GM19468 (cell line): ENCODE measurements at regions not wholly inside any gene's neighbourhood (a gene's known extent, or its start where the extent isn't known, plus 50 kb on each side); places are given as distances from the start of the nearest gene placed in this dataset.
"Not testable (repeated sequence)": the region's sequence is repeated elsewhere in the genome, so short reads cannot be mapped to it uniquely, and the experiment has no call there.

Source experiments
- ATAC-seq: cut with Tn5 transposase; IDR thresholded peaks from one replicate; pipeline ENCODE4 v1.9.1; 2021; ENCODE audit warnings: mild to moderate bottlenecking, moderate library complexity, moderate number of reproducible peaks; ENCODE audit not compliant: unreplicated experiment; ENCODE audit errors: extremely low read depth

DNA sequence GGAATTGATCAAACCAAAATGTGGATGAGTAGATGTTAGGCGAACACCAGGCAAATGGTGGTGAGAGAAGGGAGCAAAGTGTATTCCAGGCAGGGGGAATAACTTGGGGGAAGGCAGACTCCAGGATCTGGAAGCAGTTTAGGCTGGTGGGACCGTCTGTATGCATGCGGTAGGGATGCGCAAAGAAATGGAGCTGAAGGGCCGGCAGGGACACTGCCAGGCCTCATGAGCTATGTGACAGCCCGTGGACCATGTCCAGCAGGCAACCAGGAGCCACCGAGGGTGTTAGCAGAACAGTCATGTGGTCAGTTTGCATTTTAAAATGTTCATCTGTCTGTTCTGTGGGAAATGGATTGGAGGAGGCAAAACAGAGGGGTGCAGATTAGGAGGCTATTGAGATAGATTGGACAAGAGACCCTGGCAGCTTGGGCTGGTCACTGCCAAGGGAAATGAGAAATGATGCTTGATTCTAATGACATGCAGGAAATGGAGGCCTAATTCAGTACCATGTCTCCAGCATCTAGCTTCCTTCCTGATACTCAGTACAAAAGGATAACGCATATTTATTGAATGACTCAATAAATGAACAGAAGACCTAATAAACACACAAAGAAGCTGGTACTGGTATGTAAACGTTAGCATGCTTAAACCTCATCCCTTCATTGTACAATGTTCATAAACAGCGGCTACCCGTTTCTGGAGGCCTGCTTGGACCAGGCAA, 412.4 kb downstream of the BUD13 start:
- ATAC-seq = no peak

- no peak for ATAC-seq
These were observed 414.8 kb downstream of the BUD13 start for GRCh38 chr11:116357784-116358544.

GRCh38 chr11:116356451-116356850, 416.3 kb downstream of the BUD13 start:
- no peak for ATAC-seq

DNA sequence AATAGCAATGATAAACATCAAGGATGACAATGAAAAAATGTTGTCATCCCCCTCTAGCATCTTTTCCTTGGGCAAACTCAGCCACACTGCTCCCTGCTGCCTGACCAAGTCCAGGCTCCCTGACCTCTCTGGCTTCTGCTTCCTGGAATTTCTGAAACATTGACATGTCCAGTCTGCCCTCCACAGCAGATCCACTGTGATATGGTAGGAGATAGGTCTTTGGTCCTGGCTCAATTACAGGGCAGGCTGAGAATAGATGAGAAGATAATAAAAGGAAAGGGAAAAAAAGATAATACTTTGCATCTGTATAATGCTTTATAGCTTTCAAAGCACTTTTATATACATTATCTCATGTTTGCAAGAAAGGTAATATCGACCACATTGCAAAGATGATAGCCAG, 417.7 kb downstream of the BUD13 start:
- no peak for ATAC-seq

- no peak for ATAC-seq
These were observed 419.2 kb downstream of the BUD13 start for GRCh38 chr11:116353589-116353988.

DNA sequence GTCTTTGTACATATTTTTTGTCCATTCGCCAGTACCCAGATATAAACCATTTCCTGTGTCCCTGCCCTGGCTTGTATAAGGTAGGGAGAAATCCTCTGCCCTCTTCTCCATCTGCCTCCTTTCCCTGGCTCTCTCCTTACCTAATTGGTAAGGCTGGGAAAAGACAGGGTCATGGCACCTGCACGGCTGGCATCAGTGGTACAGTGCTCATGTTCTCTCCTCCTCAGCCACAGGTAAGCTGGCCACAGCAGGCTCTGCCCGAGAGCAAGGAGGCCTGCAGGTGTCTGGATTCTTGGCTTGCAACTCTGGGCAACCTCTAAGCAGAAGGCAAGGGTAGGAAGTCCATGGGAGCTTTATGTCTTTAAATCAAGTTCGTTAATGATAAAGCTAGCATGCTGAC, 419.9 kb downstream of the BUD13 start:
- ATAC-seq = no peak

DNA sequence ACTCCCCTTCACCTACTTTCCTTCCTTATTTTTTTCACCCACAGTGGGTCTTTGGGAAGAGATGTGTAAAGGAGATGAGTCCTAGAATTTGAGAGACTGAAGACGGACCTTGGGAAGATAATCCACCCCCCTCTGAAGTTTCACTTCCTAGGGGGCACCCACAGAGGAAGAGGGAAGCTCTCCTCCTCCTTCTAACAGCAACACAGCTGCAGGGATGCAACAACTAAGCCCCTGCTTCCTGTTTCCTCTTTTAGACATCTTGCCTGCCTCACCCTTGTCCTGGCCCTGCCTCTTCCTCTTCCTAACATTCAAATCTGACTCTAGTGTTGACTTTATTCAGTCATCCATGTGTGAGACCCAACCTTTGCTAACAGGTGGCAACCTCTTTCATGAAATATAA, 424.6 kb downstream of the BUD13 start:
- ATAC-seq = no peak

GRCh38 chr11:116345575-116345974, 427.2 kb downstream of the BUD13 start:
- ATAC-seq = no peak

GRCh38 chr11:116344601-116345000, 428.2 kb downstream of the BUD13 start:
- ATAC-seq = no peak

DNA sequence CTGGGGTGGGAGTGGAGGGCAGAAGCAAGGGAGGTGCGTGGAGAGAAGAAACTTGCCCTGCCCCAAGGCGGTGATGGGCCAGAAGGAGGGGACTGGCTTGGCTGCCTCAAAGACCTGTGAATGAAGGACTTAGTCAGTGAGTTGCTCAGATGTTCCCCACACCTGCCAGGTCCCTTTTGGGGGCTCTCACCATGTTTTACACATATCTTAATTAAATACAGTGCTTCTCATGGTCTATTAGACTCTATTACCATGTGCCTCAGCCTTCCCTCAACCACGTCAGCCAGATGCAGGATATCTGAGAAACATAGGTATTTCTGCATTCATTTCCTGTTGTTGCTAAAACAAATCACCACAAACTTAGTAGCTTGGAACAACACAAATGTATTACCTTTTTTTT, 429.5 kb downstream of the BUD13 start:
- ATAC-seq = no peak

- ATAC-seq = no peak
These were observed 430.6 kb downstream of the BUD13 start for GRCh38 chr11:116342148-116342547.

- no peak for ATAC-seq
These were observed 433.3 kb downstream of the BUD13 start for GRCh38 chr11:116339306-116340098.

GRCh38 chr11:116338500-116338899, 434.3 kb downstream of the BUD13 start:
- not testable (repeated sequence) for ATAC-seq

DNA sequence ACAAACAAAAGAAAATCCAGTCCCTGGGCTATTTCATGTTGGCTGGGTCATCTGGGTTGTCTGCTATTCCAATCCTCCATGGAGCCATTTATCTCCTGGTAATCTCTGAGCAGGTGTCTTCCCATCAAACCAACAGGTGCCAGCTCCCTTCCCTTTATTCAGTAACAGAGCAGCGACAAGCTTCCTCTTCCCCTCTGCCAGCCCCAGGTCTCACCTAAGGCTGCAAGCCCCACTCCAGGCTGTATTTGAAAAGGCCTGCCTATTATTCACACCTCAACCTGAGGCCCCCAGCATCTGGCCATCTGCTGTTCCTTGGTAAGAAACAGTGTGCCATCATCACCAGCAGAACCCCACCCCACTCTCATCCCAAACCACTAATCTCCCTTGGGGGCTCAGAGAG, 436.2 kb downstream of the BUD13 start:
- ATAC-seq = no peak

GRCh38 chr11:116335891-116336290, 436.9 kb downstream of the BUD13 start:
- ATAC-seq = no peak

DNA sequence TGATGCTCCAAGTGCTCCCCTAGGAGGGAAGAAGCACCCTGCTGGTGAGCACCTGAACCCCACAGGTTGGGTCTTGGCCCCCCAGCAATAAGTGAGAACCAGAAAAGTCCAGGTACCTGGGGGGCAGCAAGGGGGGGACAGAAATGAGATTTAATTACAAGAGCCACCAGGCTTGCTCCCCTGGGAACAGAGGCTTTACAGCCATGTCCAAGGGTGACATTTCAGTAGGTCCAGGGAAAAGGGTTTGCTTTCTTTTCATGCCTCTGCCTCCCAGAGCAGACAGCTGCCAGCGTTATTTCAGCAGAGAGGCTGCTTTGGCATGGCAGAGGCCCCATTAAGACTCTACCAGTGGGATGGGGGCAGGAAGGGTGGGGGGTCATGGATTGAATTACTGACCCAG, 437.7 kb downstream of the BUD13 start:
- no peak for ATAC-seq

DNA sequence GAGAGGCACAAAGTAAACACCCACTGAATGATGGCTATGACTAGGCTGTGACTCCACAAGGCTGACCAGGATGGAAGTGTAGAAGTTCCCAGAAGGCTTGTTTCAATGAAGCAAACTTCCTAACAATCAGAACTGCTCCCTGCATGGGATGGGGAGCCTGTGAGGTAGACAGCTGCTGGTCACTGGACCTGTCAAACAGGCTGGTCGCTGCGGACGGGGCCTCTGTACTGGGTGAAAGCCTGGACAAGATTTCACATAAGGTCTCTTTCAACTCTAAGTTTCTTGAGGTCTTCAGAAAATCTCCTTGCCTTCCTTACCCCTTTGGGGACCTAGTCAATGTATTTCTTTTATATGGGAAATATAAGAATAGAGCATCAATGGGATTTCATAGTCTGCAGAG, 438.2 kb downstream of the BUD13 start:
- ATAC-seq = no peak

- ATAC-seq = no peak
These were observed 439.7 kb downstream of the BUD13 start for GRCh38 chr11:116333001-116333535.

- no peak for ATAC-seq
These were observed 440.4 kb downstream of the BUD13 start for GRCh38 chr11:116332391-116332790.

- ATAC-seq = no peak
These were observed 441.4 kb downstream of the BUD13 start for GRCh38 chr11:116331381-116331780.
